Motor neuron (in vitro differentiated cells): ENCODE measurements at regions not wholly inside any gene's neighbourhood (a gene's known extent, or its start where the extent isn't known, plus 50 kb on each side); places are given as distances from the start of the nearest gene placed in this dataset.
"Not testable (repeated sequence)": the region's sequence is repeated elsewhere in the genome, so short reads cannot be mapped to it uniquely, and the experiment has no call there.

Experiments
- ATAC-seq, 8 experiments: fragments of 200-7000 bp; cut with Tn5 transposase; replicated peaks in 6 of 8; 2 replicates each; pipeline ENCODE4 v1.8.0; 2021; ENCODE audit warnings: mild to moderate bottlenecking in 8 of 8, moderate library complexity in 8 of 8
- H3K27ac ChIP-seq, 2 donors: fragments of 250-450 bp; sonication (Bioruptor Pico); 2 replicates each; pipeline ENCODE4 v1.9.0; 2021; ENCODE audit warnings: antibody characterized with exemption in 2 of 2, mild to moderate bottlenecking in 2 of 2, moderate library complexity in 1 of 2
- H3K4me1 ChIP-seq, 2 donors: fragments of 250-450 bp; sonication (Bioruptor Pico); replicated peaks in 1 of 2; 2 replicates each; pipeline ENCODE4 v1.6.1; 2021; ENCODE audit warnings: antibody characterized with exemption in 2 of 2, mild to moderate bottlenecking in 2 of 2, moderate library complexity in 1 of 2
- H3K4me3 ChIP-seq, 5 donors: fragments of 250-450 bp; sonication (Bioruptor Pico); 2 replicates each; pipeline ENCODE4 v1.9.0; 2021; ENCODE audit warnings: antibody characterized with exemption in 5 of 5, mild to moderate bottlenecking in 5 of 5, moderate library complexity in 4 of 5
- WGBS, 10 experiments: fragments of 450-650 bp; shearing (Covaris generic); methylation state at CpG; one replicate each; pipeline ENCODE4 v1.0.0; 2022; 5-methylcytosine and 5-hydroxymethylcytosine counted together
- in situ Hi-C, 9 experiments: fragments of 400-800 bp; cut with MboI; loops; one replicate each; pipeline ENCODE4 v1.15.0; 2021; ENCODE audit warnings: low sequenced_read_pairs in 9 of 9, low pct_unique_long_range_greater_than_20kb in 2 of 9; ENCODE audit not compliant: unreplicated experiment in 9 of 9

DNA sequence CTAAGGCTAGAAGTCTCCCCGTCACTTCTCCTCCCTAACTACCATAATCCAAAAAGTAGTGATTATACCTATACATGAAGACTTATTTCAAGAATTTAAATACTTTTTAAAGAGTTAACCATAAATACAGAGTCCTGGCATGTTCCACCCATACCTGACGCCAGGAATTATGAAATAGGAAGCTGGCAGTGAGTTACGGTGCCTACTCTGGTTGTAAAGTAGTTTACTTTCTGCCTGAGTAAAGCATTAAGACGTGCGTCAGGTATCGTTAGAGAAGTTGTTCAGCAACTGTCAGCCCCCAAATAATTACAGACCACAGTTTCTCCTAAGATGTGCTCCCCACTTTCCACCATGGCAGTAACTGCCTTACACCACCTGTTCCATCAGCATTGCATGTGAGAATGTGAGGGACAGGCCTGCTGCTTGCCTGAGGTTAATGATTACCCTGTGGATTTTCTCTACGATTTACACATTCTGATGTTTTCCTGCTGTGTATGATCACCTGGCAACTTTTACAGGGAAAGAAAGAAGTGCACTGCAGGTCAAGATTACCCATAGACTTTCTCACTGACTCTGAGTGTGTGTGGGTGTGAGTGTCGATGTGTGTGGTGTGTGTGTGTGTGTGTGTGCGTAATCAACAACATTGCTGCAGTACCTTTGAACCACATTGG, 92.3 kb upstream of the SLC7A11 start:
- Histone ChIP-seq H3K27ac (no peak overlapping the region), H3K4me1 (peaks cover 0 to 4% of the 10 kb centered on the region in 2 donors), H3K4me3 (no peak overlapping the region)
- in situ Hi-C loops: no loop called here
- WGBS, 10 experiments: 20 to 100% (median 92%) methylated on average over 1 to 5 of the region's 9 CpGs
- peak in 2 of 8 experiments; percentile 13 to 58 for ATAC-seq

- 80 to 100% (median 100%) methylated on average over 1 of the region's 1 CpG; no CpG with 5 or more reads in 6 of the 10 experiments for WGBS, 10 experiments
- H3K4me1 ChIP-seq, ATAC-seq, H3K4me3 ChIP-seq, in situ Hi-C loops, H3K27ac ChIP-seq: not testable (repeated sequence)
Observed at GRCh38 chr4:138332415-138332814, 90.3 kb upstream of the SLC7A11 start.

- no peak for ATAC-seq
Observed at GRCh38 chr4:138330531-138330930, 88.4 kb upstream of the SLC7A11 start.

DNA sequence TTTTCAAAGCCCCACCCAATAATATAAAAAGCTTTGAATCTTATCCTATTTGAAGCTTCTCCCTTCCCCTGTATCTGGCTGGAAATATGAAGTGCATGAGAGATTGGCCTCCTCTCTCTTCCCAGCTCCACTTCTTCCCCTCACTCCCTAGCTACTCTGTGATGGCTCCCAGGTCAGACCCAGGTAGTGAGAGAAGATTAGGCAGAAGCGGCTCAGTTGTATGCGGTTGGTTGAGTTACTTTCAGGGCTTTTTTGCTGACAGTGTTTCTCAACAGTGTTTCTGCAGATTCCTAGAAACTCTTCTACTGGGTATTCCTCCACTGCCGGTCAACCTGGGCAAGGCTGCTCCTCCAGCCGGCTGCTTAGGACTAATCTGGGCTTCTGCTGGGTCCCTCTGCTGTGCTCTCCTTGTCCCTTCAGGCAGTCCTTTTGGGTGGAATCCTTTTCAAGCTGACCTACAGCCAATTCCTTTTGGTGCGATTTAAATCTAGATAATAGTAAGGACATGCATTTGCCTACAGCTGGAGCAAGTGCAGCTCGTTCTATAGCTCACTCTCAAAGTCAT, 87.4 kb upstream of the SLC7A11 start:
- Histone ChIP-seq H3K27ac (no peak overlapping the region), H3K4me3 (no peak overlapping the region), H3K4me1 (no peaks in the 10 kb centered on the region)
- WGBS, 10 experiments: 43 to 100% (median 79%) methylated on average over 1 to 5 of the region's 6 CpGs; no CpG with 5 or more reads in 1 of the 10 experiments
- in situ Hi-C loops: no loop called here
- ATAC-seq: peak in 2 of 8 experiments; percentile 25 to 32

More at GRCh38 chr4:138330531-138330930, 88.4 kb upstream of the SLC7A11 start:
- H3K4me3 ChIP-seq: no peak overlapping the region
- in situ Hi-C loops: no loop called here
- peaks cover 0 to 4% of the 10 kb centered on the region in 2 donors for H3K4me1 ChIP-seq
- H3K27ac ChIP-seq: no peak overlapping the region
- WGBS, 10 experiments: 0 to 100% (median 62%) methylated on average over 1 to 2 of the region's 2 CpGs; no CpG with 5 or more reads in 1 of the 10 experiments

DNA sequence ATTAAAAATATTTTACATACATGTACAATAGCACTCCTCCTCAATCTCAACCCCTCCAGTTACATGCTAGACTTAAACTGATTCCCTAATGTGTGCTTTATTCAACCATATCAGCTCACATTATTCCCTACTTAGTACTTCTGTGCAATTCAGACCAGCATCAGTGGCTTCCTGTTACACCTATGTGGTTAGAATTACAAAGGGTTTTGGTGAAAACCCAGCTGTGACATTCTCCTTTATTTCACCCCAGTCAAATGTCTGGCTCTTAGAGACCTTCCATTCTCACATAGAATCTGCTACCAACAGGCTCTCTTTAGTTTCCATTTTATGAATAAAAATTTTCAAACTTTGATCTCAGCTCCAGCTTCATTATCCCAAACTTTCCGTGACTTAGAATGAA, 85.2 kb upstream of the SLC7A11 start:
- ATAC-seq: no peak
- WGBS, 10 experiments: 20 to 100% (median 88%) methylated on average over 1 of the region's 1 CpG; no CpG with 5 or more reads in 3 of the 10 experiments
- no peak overlapping the region for H3K4me3 ChIP-seq
- H3K4me1 ChIP-seq: no peaks in the 10 kb centered on the region
- no peak overlapping the region for H3K27ac ChIP-seq
- in situ Hi-C loops: no loop called here

GRCh38 chr4:138320831-138321230, 78.7 kb upstream of the SLC7A11 start:
- H3K27ac ChIP-seq: no peak overlapping the region
- WGBS, 10 experiments: 29 to 91% (median 73%) methylated on average over 1 of the region's 1 CpG; no CpG with 5 or more reads in 3 of the 10 experiments
- no peak overlapping the region for H3K4me3 ChIP-seq
- H3K4me1 ChIP-seq: peaks cover 12 to 17% of the 10 kb centered on the region in 2 donors
- in situ Hi-C loops: no loop called here
- no peak for ATAC-seq

DNA sequence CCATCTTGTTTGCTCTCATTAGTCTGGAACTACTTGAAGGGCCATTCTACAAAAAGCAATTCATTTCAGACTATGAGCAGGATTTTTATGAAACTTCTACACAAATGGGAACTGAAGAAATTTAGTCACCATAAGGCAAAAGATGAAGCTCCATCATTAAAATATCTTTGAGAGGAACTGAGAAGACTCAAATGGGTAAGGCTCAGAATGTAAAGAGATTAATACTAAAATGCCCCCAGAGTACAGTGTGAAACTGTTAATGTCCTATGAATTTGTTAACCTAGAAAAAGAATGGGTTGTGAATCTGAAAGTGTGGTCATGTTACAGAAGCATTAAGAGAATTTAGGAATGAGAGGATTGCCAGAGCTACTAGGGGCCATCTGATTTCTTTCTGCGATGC, 77.9 kb upstream of the SLC7A11 start:
- H3K27ac ChIP-seq: no peak overlapping the region

DNA sequence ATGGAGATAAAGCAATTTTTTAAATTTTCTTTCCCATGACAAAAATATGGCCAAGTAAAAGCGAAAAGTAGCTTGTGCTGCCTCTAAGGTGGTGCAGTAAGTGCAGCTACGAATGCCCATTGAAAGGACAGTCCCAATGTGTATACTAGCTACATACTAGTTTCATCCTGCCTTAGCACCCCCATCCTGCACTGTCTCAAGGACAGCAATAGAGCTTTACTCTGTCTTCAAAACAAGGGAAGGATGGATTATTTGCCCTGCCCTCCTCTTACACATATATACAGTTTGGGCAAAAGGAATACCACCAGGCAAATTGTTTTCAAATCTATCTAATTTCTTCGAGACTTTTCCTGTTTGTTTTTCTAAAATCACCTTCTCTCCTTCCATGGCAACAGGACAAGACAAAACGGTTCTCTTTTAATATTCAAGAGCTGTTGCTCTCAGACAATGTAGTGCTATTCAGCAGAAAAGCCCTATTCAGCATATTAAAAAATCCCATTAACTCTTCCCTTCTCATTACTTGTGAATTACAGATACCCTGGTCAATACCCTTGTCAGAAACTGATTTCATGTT, 75.1 kb upstream of the SLC7A11 start:
- Histone ChIP-seq H3K27ac (no peak overlapping the region), H3K4me3 (no peak overlapping the region), H3K4me1 (peaks cover 12 to 17% of the 10 kb centered on the region in 2 donors)
- peak in 5 of 8 experiments; percentile 96 to 99 (median 98) for ATAC-seq
- WGBS, 10 experiments: 0 to 53% (median 34%) methylated on average over 1 to 4 of the region's 4 CpGs
- in situ Hi-C loops: no loop called here

More for the DNA sequence above, 77.9 kb upstream of the SLC7A11 start:
- in situ Hi-C loops: no loop called here
- WGBS, 10 experiments: 60 to 100% (median 100%) methylated on average over 1 of the region's 1 CpG; no CpG with 5 or more reads in 1 of the 10 experiments
- Histone ChIP-seq H3K4me1 (peaks cover 12 to 17% of the 10 kb centered on the region in 2 donors), H3K4me3 (no peak overlapping the region)
- ATAC-seq: no peak

- WGBS, 10 experiments: 100% methylated on average over 1 of the region's 1 CpG; no CpG with 5 or more reads in 9 of the 10 experiments
- in situ Hi-C loops: no loop called here
- no peak overlapping the region for H3K4me3 ChIP-seq
- ATAC-seq: no peak
- peaks cover 7 to 10% of the 10 kb centered on the region in 2 donors for H3K4me1 ChIP-seq
- no peak overlapping the region for H3K27ac ChIP-seq
Observed at GRCh38 chr4:138312536-138312911, 70.4 kb upstream of the SLC7A11 start.

DNA sequence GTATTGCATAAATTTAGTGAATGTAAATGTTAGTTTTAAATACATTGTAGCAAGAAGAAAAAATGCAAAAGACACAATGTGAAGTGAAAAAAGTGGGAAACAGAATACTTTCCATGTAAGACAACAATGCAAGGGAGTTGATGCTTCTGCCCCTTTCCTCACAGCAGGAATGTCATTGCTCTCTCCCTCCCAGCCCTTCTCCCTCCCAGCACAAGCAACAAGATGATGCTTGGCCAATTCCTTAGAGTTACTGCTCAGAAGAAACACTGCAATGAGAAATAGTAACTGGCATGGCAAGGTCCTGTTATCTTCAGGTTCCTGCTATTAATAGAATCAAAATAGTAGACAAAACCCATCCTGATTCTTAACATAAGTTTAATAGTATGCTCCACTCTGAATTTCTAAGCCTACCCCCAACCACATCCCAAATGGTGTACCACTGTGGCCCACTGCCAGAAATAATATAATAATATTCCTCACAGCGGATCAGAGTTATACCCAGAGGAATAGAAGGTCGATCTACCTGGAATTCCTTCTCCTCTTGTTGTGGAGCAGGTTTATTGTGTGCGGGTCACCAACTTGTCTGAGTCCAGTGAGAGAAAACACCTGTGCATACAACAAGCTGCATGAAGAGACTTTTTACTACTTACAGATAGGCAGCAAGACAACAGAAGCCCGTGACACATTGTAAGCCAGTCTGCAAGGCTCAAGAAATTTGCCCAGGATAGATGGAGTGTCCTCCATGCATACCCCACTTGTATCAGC, 69.8 kb upstream of the SLC7A11 start:
- H3K4me1 ChIP-seq: peaks cover 7 to 9% of the 10 kb centered on the region in 2 donors
- no peak for ATAC-seq
- WGBS, 10 experiments: 55 to 100% (median 94%) methylated on average over 1 to 4 of the region's 4 CpGs; no CpG with 5 or more reads in 1 of the 10 experiments
- no peak overlapping the region for H3K4me3 ChIP-seq
- no peak overlapping the region for H3K27ac ChIP-seq
- in situ Hi-C loops: no loop called here

GRCh38 chr4:138310991-138311390, 68.8 kb upstream of the SLC7A11 start:
- ATAC-seq: peak in 2 of 8 experiments; percentile 72 to 81
- 0 to 100% (median 14%) methylated on average over 1 of the region's 1 CpG; no CpG with 5 or more reads in 3 of the 10 experiments for WGBS, 10 experiments
- no peak overlapping the region for H3K27ac ChIP-seq
- no peak overlapping the region for H3K4me3 ChIP-seq
- no peaks in the 10 kb centered on the region for H3K4me1 ChIP-seq
- in situ Hi-C loops: no loop called here

GRCh38 chr4:138310498-138310897, 68.3 kb upstream of the SLC7A11 start:
- Histone ChIP-seq H3K4me1 (no peaks in the 10 kb centered on the region), H3K4me3 (no peak overlapping the region), H3K27ac (no peak overlapping the region)
- peak in 1 of 8 experiments; percentile 28 for ATAC-seq
- in situ Hi-C loops: no loop called here
- WGBS, 10 experiments: 3 to 100% (median 86%) methylated on average over 2 to 4 of the region's 4 CpGs

DNA sequence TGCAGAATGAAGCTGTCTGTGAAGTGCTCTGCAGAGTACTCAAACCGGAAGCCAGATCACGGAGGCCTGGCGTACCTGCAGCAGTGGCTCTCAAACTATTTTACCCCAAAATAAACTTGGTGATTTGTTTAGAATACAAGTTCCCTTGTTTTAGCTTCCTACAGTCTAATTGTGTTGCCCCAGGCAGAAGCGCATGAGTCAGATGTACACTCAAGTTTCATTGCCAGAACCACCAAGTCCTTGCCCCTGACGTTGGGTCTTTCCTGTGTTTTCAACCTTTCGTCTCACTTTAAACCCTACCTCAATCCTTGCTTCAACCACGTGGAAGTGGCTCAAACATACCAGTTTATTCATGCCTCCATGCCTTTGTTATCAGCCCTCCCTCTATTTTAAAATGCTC, 66.2 kb upstream of the SLC7A11 start:
- no peaks in the 10 kb centered on the region for H3K4me1 ChIP-seq
- no peak overlapping the region for H3K27ac ChIP-seq
- in situ Hi-C loops: no loop called here
- no peak overlapping the region for H3K4me3 ChIP-seq
- 37 to 97% (median 76%) methylated on average over 1 to 7 of the region's 7 CpGs for WGBS, 10 experiments
- ATAC-seq: no peak
